Ishikawa (cell line): ENCODE measurements at regions not wholly inside any gene's neighbourhood (a gene's known extent, or its start where the extent isn't known, plus 50 kb on each side); places are given as distances from the start of the nearest gene placed in this dataset.

ENCODE experiments used
- EGR1 ChIP-seq: IDR thresholded peaks from 2 replicates; pipeline ENCODE4 v1.6.1; 2012
- FOXM1 ChIP-seq: IDR thresholded peaks from 2 replicates; pipeline ENCODE4 v1.6.1; 2012; ENCODE audit warnings: low read depth, borderline replicate concordance
- MAX ChIP-seq: IDR thresholded peaks from 2 replicates; pipeline ENCODE4 v1.6.1; 2012
- NFIC ChIP-seq: IDR thresholded peaks from 2 replicates; pipeline ENCODE4 v1.6.1; 2012
- RAD21 ChIP-seq: IDR thresholded peaks from 2 replicates; pipeline ENCODE4 v1.6.1; 2012; ENCODE audit warnings: low read depth
- TAF1 ChIP-seq: IDR thresholded peaks from 2 replicates; pipeline ENCODE4 v1.6.1; 2012; ENCODE audit warnings: low read depth, mild to moderate bottlenecking
- TCF12 ChIP-seq: IDR thresholded peaks from 2 replicates; pipeline ENCODE4 v1.6.1; 2012; ENCODE audit warnings: low read depth
- TEAD4 ChIP-seq: IDR thresholded peaks from 2 replicates; pipeline ENCODE4 v1.6.1; 2012
- YY1 ChIP-seq: IDR thresholded peaks from 2 replicates; pipeline ENCODE4 v1.6.1; 2012; ENCODE audit warnings: low read depth
- ZBTB7A ChIP-seq: IDR thresholded peaks from 2 replicates; pipeline ENCODE4 v1.6.1; 2012; ENCODE audit warnings: low read depth
- TF ChIP-seq, protein P1 (sequence below): IDR thresholded peaks from 2 replicates; pipeline ENCODE4 v1.6.1; 2012; ENCODE audit warnings: low read depth, mild to moderate bottlenecking

DNA sequence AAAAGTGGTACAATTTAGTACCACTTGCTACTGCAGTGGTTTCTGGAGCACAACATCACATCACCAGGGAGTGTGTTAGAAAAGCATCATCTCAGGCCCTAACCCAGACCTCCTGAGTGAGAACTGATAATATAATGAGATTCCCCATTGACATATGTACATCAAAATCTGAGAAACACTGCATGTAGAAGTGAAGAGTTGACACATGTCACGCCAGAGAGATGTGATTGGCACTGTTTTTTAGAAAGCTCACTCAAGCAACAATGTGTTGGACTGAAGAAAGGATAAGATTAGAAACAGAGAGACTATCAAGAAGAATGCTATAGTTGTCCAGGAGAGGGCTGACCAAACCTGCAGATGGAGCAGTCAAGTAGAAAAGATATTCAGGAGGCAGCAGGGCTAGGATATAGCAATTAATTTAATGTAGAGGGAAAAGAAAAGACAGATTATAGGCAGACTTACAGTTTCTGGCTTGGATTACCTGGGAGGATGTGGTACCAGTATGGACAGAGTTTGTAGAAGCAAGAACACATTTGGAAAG is 324.4 kb upstream of the ADAMTSL1 start:
- TF ChIP-seq NFIC, result no peak
- TF ChIP-seq RAD21, result no peak
- no peak for TF ChIP-seq FOXM1
- no peak for TF ChIP-seq TAF1
- no peak for TF ChIP-seq YY1
- TF ChIP-seq, protein P1, sequence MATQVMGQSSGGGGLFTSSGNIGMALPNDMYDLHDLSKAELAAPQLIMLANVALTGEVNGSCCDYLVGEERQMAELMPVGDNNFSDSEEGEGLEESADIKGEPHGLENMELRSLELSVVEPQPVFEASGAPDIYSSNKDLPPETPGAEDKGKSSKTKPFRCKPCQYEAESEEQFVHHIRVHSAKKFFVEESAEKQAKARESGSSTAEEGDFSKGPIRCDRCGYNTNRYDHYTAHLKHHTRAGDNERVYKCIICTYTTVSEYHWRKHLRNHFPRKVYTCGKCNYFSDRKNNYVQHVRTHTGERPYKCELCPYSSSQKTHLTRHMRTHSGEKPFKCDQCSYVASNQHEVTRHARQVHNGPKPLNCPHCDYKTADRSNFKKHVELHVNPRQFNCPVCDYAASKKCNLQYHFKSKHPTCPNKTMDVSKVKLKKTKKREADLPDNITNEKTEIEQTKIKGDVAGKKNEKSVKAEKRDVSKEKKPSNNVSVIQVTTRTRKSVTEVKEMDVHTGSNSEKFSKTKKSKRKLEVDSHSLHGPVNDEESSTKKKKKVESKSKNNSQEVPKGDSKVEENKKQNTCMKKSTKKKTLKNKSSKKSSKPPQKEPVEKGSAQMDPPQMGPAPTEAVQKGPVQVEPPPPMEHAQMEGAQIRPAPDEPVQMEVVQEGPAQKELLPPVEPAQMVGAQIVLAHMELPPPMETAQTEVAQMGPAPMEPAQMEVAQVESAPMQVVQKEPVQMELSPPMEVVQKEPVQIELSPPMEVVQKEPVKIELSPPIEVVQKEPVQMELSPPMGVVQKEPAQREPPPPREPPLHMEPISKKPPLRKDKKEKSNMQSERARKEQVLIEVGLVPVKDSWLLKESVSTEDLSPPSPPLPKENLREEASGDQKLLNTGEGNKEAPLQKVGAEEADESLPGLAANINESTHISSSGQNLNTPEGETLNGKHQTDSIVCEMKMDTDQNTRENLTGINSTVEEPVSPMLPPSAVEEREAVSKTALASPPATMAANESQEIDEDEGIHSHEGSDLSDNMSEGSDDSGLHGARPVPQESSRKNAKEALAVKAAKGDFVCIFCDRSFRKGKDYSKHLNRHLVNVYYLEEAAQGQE, result no peak
- TF ChIP-seq MAX, result no peak
- TF ChIP-seq EGR1, result no peak
- TF ChIP-seq TEAD4, result no peak
- no peak for TF ChIP-seq TCF12
- no peak for TF ChIP-seq ZBTB7A
